Myocyte (in vitro differentiated cells): ENCODE measurements at regions not wholly inside any gene's neighbourhood (a gene's known extent, or its start where the extent isn't known, plus 50 kb on each side); places are given as distances from the start of the nearest gene placed in this dataset.
"Not testable (repeated sequence)": the region's sequence is repeated elsewhere in the genome, so short reads cannot be mapped to it uniquely, and the experiment has no call there.

Experiments used
- DNase-seq: peaks from one replicate; pipeline ENCODE4 v3.0.0-alpha.2; 2012; ENCODE audit warnings: low read depth

DNA sequence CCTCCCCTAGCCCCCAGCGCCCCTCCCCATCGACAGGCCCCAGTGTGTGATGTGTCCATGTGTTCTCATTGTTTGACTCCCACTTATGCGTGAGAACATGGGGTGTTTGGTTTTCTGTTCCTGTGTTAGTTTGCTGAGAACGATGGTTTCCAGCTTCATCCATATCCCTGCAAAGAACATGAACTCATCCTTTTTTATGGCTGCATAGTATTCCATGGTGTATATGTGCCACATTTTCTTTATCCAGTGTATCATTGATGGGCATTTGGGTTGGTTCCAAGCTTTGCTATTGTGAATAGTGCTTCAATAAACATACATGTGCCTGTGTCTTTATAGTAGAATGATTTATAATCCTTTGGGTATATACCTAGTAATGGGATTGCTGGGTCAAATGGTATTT lies 107.6 kb upstream of the ADGRG2 start:
- not testable (repeated sequence) for DNase-seq

DNA sequence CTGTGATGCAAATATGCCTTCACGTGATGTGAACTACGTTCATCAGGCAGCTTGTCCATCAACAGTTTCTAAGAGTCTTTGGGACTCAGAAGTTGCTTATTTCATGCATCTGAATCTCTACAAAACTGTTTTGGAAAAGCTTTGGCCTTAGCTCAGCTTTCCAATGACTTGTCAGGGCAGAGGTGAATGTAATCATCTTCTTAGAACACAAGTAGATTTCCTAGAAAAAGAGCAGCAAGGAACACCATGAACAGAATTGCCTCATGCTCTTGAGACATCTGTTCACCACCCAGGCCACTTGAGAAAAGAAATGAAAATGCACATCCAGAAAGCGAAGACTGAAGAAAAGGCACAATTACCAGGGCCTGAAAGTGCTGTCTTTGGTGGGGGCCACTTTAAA lies 105.8 kb upstream of the PDHA1 start:
- DNase-seq = no peak

DNA sequence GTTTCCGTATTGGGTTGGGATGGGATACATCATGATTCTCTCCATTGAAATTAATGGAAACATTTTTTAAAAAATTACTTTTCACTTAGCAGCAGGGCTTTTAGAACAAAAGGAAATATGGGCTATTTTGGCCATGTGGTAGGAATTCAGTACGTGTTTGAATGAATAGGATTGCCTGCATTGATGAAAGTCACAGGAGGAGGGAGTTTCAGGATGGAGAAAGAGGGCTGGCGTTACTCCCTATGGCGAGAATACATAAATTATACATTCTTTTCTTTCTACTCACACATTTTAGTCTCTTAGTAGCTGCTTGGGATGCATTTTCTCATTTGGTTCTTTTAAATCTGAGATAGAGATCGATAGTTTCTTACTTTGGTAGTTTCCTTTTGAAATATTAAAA lies 100.3 kb upstream of the PDHA1 start:
- no peak for DNase-seq

DNA sequence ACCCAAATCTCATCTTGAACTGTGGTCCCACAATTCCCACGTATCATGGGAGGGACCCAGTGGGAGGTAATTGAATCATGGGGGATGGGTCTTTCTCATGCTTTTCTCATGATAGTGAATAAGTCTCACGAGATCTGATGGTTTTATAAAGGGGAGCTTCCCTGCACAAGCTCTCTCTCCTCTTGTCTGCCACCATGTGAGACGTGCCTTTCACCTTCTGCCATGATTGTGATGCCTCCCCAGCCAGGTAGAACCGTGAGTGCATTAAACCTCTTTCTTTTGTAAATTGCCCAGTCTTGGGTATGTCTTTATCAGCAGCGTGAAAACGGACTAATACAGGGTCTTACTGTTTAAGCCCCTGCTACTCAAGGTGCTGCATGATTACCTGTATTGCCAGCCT lies 98.8 kb upstream of the PDHA1 start:
- not testable (repeated sequence) for DNase-seq

GRCh38 chrX:19245711-19246269 lies 97.9 kb upstream of the PDHA1 start:
- no peak for DNase-seq

DNA sequence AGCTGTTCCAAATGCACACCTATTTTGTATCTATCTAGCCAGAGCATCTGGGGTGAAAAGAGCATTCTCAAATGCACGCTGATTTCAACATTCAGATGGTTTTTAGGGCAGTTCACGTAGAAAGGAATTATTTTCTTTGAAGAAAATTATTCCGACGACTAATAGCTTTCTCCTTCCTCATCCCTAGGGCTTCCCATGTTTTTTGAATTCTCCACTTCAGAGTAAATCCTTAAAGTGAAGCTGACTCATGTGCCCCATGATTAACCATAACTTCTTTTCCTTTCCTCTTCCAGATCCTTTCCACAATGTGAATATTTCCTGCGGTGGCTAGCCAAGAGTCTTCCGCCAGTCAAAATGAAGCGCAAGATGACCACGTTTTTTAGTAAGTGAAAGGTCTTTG lies 86.7 kb upstream of the PDHA1 start:
- DNase-seq = no peak

GRCh38 chrX:19261026-19261425 lies 82.7 kb upstream of the PDHA1 start:
- not testable (repeated sequence) for DNase-seq

- no peak for DNase-seq
Observed at GRCh38 chrX:19270727-19271126, 73.0 kb upstream of the PDHA1 start.

GRCh38 chrX:19272452-19272851 lies 71.3 kb upstream of the PDHA1 start:
- DNase-seq = no peak

DNA sequence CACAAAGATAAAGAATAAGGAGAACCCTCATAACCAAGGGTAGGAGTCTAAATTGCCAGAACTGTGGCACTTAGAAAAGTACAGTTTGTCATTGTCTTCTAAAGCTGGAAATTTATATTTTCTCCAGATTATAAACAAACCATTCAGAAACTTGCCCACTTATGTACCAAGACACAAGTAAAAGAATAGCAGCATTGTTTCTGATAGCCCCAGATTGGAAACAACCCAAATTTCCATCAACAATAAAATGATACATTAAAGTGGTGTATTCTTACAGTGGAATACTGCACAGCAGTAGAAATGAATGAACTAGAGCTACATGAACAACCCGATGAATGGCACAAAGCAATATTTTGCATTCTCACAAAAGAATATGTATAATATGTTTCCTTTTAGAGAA lies 63.1 kb upstream of the PDHA1 start:
- DNase-seq = no peak

- DNase-seq = no peak
Observed at GRCh38 chrX:19281256-19281655, 62.5 kb upstream of the PDHA1 start.

DNA sequence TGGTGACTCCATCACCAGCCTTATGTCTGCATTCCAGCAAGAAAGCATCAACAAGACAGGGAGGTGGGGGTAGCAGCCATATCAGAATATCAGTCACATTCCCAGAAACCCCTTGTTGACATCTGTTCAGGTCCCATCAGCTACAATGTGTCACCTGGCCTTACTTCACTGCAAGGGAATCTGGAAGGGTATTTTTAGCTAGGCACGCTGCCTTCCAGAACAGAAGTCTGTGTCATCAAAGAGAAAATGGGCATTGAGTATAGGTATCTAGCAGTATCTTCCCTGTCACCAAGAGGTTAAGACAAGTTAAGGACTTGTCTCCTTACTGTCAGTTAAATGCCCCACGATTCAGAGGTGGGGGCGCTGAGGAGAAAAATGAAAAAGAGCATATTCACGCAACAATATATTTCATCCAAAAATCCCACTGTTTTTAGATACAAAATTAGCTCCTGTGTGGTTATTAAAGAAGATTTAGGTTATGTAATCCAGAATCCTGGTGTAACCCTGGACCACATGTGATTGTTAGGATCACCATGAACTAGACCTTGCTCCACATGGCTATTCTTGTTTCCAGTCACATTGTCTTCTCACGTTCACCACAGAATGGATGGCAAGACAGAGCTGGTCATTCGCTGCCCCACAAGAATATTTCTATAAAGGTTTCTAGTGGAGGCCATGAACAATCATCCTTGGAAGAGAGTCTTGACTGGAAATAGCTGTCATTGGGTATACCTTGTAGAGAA lies 60.0 kb upstream of the PDHA1 start:
- no peak for DNase-seq

- no peak for DNase-seq
Observed at GRCh38 chrX:19285857-19286256, 57.9 kb upstream of the PDHA1 start.

DNA sequence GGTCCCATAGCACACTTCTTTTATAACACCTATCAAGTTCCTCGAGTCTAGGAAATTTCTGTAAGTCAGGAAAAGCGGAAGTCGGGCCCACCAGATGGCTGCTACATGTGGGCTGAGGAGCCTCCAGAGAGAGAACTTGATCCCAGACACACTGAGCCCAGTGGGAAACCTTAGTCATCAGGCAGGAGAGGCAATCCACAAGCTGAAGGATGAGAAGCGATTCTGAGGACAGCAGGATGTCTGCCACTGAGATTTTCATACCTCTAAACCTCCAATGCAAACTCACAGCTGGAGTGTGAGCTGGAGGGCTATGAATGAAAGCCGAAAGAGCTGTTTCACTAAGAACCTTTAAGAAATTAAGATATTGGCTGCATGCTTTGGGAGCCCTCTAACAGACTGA lies 52.6 kb upstream of the PDHA1 start:
- DNase-seq = no peak

DNA sequence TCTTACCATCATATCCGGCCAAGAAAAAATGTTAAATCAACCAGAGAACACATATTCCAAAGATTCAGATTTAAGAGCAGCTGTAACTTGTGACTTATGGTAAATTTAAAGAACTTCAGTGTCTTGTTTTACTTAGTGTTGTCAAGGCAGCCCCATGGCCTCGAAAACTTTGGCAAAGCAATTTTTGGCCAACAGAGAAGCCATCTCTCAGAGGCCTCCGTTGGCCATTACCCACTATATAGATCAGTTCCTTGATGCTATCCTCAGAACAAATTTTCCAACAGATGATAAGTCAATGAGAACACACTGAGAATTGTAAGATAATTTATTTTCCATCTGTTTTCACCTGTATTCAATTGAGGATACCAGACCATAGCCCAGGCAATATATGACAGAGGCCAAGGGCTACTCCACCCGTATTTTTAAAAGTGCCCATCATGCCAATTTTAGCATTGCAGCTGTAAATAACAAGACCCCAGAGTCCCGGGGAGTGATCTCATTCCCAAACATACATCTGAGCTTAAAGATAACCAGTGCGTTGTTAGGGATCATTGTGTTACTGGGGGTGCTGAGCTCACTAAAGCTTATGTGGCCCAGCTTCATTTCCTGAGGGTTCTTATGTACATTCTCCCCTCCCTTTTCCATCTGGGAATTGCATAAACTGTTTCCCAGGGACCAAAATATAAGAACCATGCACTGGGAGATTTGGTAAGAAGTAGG lies 50.0 kb upstream of the PDHA1 start:
- DNase-seq = no peak
